ENCODE measurements at regions not wholly inside any gene's neighbourhood (a gene's known extent, or its start where the extent isn't known, plus 50 kb on each side); places are given as distances from the start of the nearest gene placed in this dataset.
A peak's percentile ranks its signal among the peaks of the same experiment; 100 is the strongest.
"Not testable (repeated sequence)": the region's sequence is repeated elsewhere in the genome, so short reads cannot be mapped to it uniquely, and the experiment has no call there.

- DNase-seq (ENCODE audit: low spot score) (no peak), ATAC-seq (no peak)
- intact Hi-C loops (cut with DNase I) = no loop called here
Observed at GRCh38 chr5:74469234-74469994, 171.1 kb downstream of the ENC1 start.

- intact Hi-C loops (cut with DNase I) = no loop called here
- ATAC-seq (no peak), DNase-seq (ENCODE audit: low spot score) (no peak)
Observed at GRCh38 chr5:74468421-74468820, 172.1 kb downstream of the ENC1 start.

DNA sequence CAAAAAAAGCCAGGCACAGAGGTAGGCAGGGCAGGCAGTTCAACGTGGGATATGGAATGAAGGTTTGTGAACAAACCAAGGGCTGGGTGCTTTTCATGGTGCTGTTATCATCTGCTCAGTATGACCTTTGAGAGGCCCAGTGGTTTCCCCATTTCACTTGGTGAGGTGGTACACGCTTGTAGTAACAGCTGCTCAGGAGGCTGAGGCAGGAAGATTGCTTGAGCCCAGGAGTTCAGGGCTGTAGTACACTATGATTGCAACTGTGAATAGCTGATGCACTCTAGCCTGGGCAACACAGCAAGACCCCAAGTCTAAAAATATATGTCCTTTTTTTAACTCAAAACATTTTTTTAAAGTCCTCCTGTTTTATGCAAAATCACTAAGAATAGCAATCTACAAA is 174.8 kb downstream of the ENC1 start:
- no peak for ATAC-seq
- intact Hi-C loops (cut with DNase I) = no loop called here
- no peak for DNase-seq (ENCODE audit: low spot score)

- no peak for DNase-seq (ENCODE audit: low spot score)
- ATAC-seq = no peak
- intact Hi-C loops (cut with DNase I) = no loop called here
Observed at GRCh38 chr5:74464512-74465209, 175.9 kb downstream of the ENC1 start.

DNA sequence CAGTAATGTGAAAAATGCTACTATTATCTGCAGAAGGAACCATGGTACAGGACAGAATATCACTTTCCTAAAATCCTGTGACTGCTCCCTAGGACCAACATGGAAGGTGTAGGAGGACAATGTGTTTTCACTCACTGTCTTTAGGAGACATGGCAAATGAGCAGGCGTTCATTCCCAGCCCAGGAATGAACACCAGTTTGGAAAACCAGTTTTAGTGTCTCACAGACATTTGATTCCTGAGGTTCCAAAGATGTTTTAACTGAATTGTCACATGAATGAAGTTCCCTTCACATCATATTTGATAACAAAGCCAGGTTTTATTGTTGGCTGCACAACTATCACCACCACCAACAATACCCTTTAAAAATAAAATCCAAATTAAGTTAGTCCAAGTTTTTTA is 178.2 kb downstream of the ENC1 start:
- ATAC-seq (no peak), DNase-seq (ENCODE audit: low spot score) (no peak)
- intact Hi-C loops (cut with DNase I) = no loop called here

- no peak for DNase-seq (ENCODE audit: low spot score)
- intact Hi-C loops (cut with DNase I) = no loop called here
- no peak for ATAC-seq
Observed at GRCh38 chr5:74461251-74461650, 179.3 kb downstream of the ENC1 start.

- DNase-seq (ENCODE audit: low spot score) = no peak
- ATAC-seq = no peak
- intact Hi-C loops (cut with DNase I) = no loop called here
Observed at GRCh38 chr5:74460694-74461093, 179.8 kb downstream of the ENC1 start.

GRCh38 chr5:74459984-74460383 is 180.5 kb downstream of the ENC1 start:
- intact Hi-C loops (cut with DNase I) = no loop called here
- DNase-seq (ENCODE audit: low spot score) (no peak), ATAC-seq (no peak)

- intact Hi-C loops (cut with DNase I) = no loop called here
- no peak for ATAC-seq
Observed at GRCh38 chr5:74457876-74458275, 182.7 kb downstream of the ENC1 start.

GRCh38 chr5:74454263-74455030 is 186.1 kb downstream of the ENC1 start:
- ATAC-seq (no peak), DNase-seq (ENCODE audit: low spot score) (no peak)
- intact Hi-C loops (cut with DNase I) = no loop called here

More at GRCh38 chr5:74457876-74458275, 182.7 kb downstream of the ENC1 start:
- no peak for DNase-seq (ENCODE audit: low spot score)

GRCh38 chr5:74452856-74453255 is 187.7 kb downstream of the ENC1 start:
- ATAC-seq = no peak
- intact Hi-C loops (cut with DNase I) = no loop called here
- no peak for DNase-seq (ENCODE audit: low spot score)

- intact Hi-C loops (cut with DNase I) = no loop called here
- no peak for ATAC-seq
- DNase-seq (ENCODE audit: low spot score) = no peak
Observed at GRCh38 chr5:74450095-74450494, 190.4 kb downstream of the ENC1 start.

- DNase-seq (ENCODE audit: low spot score) = no peak
- intact Hi-C loops (cut with DNase I) = no loop called here
- ATAC-seq = peak; percentile 92
Observed at GRCh38 chr5:74446725-74447241, 193.7 kb downstream of the ENC1 start.

DNA sequence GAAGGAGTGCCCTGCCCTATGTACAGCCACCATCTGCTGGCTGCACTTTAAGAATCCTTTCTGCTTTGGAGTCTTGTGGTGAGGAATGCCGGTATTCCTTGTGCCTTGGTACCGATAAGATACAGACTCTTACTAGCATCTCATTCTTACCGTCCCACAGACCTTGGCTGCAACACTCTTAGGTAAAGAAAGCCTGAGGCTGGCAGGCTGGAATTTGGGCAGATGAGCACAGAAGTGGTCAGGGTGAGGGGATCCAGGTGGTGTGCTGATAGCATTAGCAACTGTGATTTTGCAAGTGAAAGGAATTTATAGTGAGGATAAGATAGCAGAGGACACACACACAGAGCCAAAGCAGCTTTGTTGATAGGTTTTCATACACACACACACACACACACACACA is 198.1 kb downstream of the ENC1 start:
- DNase-seq (ENCODE audit: low spot score) (no peak), ATAC-seq (no peak)
- intact Hi-C loops (cut with DNase I) = no loop called here

- ATAC-seq = no peak
- intact Hi-C loops (cut with DNase I) = no loop called here
- no peak for DNase-seq (ENCODE audit: low spot score)
Observed at GRCh38 chr5:74441616-74442015, 198.9 kb downstream of the ENC1 start.

- DNase-seq (ENCODE audit: low spot score) = no peak
- intact Hi-C loops (cut with DNase I) = no loop called here
- ATAC-seq = no peak
Observed at GRCh38 chr5:74440341-74440740, 200.2 kb downstream of the ENC1 start.

- ATAC-seq = not testable (repeated sequence)
Observed at GRCh38 chr5:74437870-74438269, 202.7 kb downstream of the ENC1 start.

GRCh38 chr5:74433896-74434829 is 206.4 kb downstream of the ENC1 start:
- peak; percentile 63 for ATAC-seq
- intact Hi-C loops (cut with DNase I) = no loop called here
- DNase-seq (ENCODE audit: low spot score) = no peak

More at GRCh38 chr5:74437870-74438269, 202.7 kb downstream of the ENC1 start:
- DNase-seq (ENCODE audit: low spot score); intact Hi-C loops (cut with DNase I): not testable (repeated sequence)

Data from sciatic nerve (tissue), 2 donors.